ENCODE measurements at regions not wholly inside any gene's neighbourhood (a gene's known extent, or its start where the extent isn't known, plus 50 kb on each side); places are given as distances from the start of the nearest gene placed in this dataset.

DNA sequence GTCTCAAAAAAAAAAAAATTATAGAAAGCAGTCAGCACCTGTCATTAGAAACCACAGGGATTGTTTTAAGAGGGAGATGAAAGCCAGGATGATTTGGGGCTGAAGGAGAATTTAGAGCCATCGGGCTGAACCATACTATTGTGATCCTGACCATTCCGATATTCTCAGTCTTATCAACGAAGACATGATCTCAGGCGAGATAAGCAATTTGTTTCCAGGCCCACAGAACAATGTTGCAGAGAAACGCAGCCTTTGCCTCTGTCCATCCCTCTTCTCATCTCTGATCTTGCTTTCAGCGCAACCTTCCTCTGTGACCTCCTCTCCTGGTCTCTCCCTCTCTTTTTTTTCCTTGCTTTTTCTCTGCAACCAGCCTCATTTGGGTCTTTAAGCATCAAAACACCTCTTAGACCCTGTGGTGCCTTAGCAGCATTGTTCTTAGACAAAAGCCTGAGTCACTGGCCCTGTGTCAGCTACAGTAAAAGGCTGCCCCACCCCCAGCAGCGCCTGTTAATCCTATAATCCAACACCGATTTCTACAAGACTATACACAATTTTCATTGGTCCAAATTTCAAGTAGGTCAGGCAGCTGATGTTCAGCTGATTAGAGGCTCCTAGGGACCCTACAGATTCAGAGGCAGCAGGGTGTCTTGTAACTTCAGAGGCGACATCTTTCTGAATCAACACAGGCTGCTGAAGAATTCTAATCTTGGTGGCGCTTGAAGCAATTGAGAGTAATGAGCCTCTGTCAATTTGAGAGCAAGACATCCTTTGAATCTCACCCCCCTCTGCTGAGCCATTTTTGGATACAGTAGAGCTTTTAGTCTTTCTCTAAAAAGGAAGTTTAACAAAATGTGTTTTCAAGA, 206.0 kb downstream of the NCK2 start:
- Histone ChIP-seq H3K27ac (no peak overlapping the region), H3K36me3 (no peaks in the 10 kb centered on the region), H3K9me3 (no peaks in the 10 kb centered on the region), H3K4me1 (no peaks in the 10 kb centered on the region), H3K4me3 (no peak overlapping the region), H3K27me3 (no peaks in the 10 kb centered on the region)
- no peak for ATAC-seq
- no peak for TF ChIP-seq EP300 (IDR thresholded peaks at IDR 0.05)
- TF ChIP-seq, protein P1, sequence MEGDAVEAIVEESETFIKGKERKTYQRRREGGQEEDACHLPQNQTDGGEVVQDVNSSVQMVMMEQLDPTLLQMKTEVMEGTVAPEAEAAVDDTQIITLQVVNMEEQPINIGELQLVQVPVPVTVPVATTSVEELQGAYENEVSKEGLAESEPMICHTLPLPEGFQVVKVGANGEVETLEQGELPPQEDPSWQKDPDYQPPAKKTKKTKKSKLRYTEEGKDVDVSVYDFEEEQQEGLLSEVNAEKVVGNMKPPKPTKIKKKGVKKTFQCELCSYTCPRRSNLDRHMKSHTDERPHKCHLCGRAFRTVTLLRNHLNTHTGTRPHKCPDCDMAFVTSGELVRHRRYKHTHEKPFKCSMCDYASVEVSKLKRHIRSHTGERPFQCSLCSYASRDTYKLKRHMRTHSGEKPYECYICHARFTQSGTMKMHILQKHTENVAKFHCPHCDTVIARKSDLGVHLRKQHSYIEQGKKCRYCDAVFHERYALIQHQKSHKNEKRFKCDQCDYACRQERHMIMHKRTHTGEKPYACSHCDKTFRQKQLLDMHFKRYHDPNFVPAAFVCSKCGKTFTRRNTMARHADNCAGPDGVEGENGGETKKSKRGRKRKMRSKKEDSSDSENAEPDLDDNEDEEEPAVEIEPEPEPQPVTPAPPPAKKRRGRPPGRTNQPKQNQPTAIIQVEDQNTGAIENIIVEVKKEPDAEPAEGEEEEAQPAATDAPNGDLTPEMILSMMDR (IDR thresholded peaks at IDR 0.05): no peak
- TF ChIP-seq POLR2A (IDR thresholded peaks at IDR 0.05): no peak
- TF ChIP-seq POLR2AphosphoS5 (IDR thresholded peaks at IDR 0.05): no peak
- WGBS, 2 donors (ENCODE audit: low coverage in 1 of 2): 82 to 84% methylated on average over 7 to 9 of the region's 10 CpGs

GRCh38 chr2:105943977-105944376, 199.3 kb downstream of the NCK2 start:
- TF ChIP-seq, protein P1 (IDR thresholded peaks at IDR 0.05): no peak
- TF ChIP-seq POLR2AphosphoS5 (IDR thresholded peaks at IDR 0.05) (no peak), POLR2A (IDR thresholded peaks at IDR 0.05) (no peak), EP300 (IDR thresholded peaks at IDR 0.05) (no peak)
- peaks cover 0 to 8% (median 0%) of the 10 kb centered on the region in 3 donors for H3K9me3 ChIP-seq
- H3K36me3 ChIP-seq: no peaks in the 10 kb centered on the region
- no peak overlapping the region for H3K27ac ChIP-seq
- ATAC-seq: no peak
- H3K4me1 ChIP-seq: no peaks in the 10 kb centered on the region
- no peaks in the 10 kb centered on the region for H3K27me3 ChIP-seq
- WGBS, 2 donors (ENCODE audit: low coverage in 1 of 2): 100% methylated on average over 2 of the region's 20 CpGs; no CpG with 5 or more reads in 1 of the 2 donors
- H3K4me3 ChIP-seq: no peak overlapping the region
